ENCODE measurements at regions not wholly inside any gene's neighbourhood (a gene's known extent, or its start where the extent isn't known, plus 50 kb on each side); places are given as distances from the start of the nearest gene placed in this dataset.

DNA sequence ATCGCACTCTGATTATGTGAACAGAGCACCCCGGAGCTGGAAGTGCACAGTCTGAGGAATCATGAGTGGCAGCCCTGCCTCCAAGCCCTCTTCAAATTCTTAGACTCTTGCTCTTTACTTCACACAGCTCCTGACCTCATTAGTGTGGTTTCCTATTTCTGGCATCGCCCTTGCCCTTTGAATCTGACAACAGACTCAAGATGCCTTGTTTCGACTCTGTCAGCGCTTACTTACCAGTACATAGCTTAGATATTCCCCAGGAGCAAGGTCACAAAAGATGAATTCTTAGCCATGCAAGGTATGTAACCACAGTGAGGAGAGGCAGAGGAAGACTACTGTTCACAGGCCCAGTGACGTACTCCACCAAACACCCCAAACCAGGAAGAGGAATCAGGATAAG lies 167.2 kb downstream of the KDR start:
- TF ChIP-seq, protein P1, sequence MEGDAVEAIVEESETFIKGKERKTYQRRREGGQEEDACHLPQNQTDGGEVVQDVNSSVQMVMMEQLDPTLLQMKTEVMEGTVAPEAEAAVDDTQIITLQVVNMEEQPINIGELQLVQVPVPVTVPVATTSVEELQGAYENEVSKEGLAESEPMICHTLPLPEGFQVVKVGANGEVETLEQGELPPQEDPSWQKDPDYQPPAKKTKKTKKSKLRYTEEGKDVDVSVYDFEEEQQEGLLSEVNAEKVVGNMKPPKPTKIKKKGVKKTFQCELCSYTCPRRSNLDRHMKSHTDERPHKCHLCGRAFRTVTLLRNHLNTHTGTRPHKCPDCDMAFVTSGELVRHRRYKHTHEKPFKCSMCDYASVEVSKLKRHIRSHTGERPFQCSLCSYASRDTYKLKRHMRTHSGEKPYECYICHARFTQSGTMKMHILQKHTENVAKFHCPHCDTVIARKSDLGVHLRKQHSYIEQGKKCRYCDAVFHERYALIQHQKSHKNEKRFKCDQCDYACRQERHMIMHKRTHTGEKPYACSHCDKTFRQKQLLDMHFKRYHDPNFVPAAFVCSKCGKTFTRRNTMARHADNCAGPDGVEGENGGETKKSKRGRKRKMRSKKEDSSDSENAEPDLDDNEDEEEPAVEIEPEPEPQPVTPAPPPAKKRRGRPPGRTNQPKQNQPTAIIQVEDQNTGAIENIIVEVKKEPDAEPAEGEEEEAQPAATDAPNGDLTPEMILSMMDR (conservative IDR thresholded peaks at IDR 0.05) = no peak
- TF ChIP-seq EZH2 (IDR thresholded peaks at IDR 0.05; ENCODE audit: low read depth) = no peak

Data from PC-9 (cell line).